OCI-LY1 (cell line): ENCODE measurements at regions not wholly inside any gene's neighbourhood (a gene's known extent, or its start where the extent isn't known, plus 50 kb on each side); places are given as distances from the start of the nearest gene placed in this dataset.

ENCODE experiments used
- H2AFZ ChIP-seq: fragments of 200-600 bp; sonication (generic), shearing (Covaris generic); 2 replicates; pipeline ENCODE4 v1.6.0; 2014; ENCODE audit warnings: antibody characterized with exemption, mild to moderate bottlenecking, low read length
- H3F3A ChIP-seq: fragments of 200-600 bp; sonication (generic), shearing (Covaris generic); 2 replicates; pipeline ENCODE4 v1.6.0; 2014; ENCODE audit warnings: mild to moderate bottlenecking, antibody characterized with exemption, low read length, moderate library complexity; ENCODE audit not compliant: insufficient read depth
- H3K27ac ChIP-seq: fragments of 200-600 bp; sonication (generic); 2 replicates; pipeline ENCODE4 v1.5.1; 2014; ENCODE audit warnings: low read length, mixed run types, mild to moderate bottlenecking, low read depth; ENCODE audit not compliant: poor library complexity, severe bottlenecking
- H3K27me3 ChIP-seq: fragments of 200-600 bp; sonication (generic); 2 replicates; pipeline ENCODE4 v1.6.0; 2014; ENCODE audit warnings: antibody characterized with exemption, mild to moderate bottlenecking, low read length, moderate library complexity; ENCODE audit not compliant: insufficient read depth
- H3K36me3 ChIP-seq: fragments of 200-600 bp; sonication (generic); 2 replicates; pipeline ENCODE4 v1.6.1; 2014; ENCODE audit warnings: mild to moderate bottlenecking, antibody characterized with exemption, low read length, moderate library complexity, mixed read lengths; ENCODE audit not compliant: insufficient read depth
- H3K4me1 ChIP-seq: fragments of 200-600 bp; sonication (generic); 2 replicates; pipeline ENCODE4 v1.5.1; 2014; ENCODE audit warnings: mild to moderate bottlenecking, low read length, moderate library complexity; ENCODE audit not compliant: insufficient read depth, severe bottlenecking
- H3K4me2 ChIP-seq: fragments of 200-600 bp; sonication (generic), shearing (Covaris generic); 2 replicates; pipeline ENCODE4 v1.6.1; 2014; ENCODE audit warnings: low read length
- H3K4me3 ChIP-seq: fragments of 200-600 bp; sonication (generic); 2 replicates; pipeline ENCODE4 v1.5.1; 2014; ENCODE audit warnings: low read length, low read depth, mild to moderate bottlenecking, mixed read lengths; ENCODE audit not compliant: poor library complexity, severe bottlenecking
- H3K79me2 ChIP-seq: fragments of 200-600 bp; shearing (Covaris generic); 2 replicates; pipeline ENCODE4 v1.6.1; 2016; ENCODE audit warnings: mixed run types, low read length, mixed read lengths; ENCODE audit not compliant: insufficient read depth
- H3K9ac ChIP-seq: fragments of 200-600 bp; sonication (generic), shearing (Covaris generic); 2 replicates; pipeline ENCODE4 v1.6.1; 2014; ENCODE audit warnings: mild to moderate bottlenecking, low read length, mixed read lengths
- H3K9me2 ChIP-seq: fragments of 200-600 bp; sonication (generic), shearing (Covaris generic); 2 replicates; pipeline ENCODE4 v1.6.1; 2014; ENCODE audit warnings: low read depth, mild to moderate bottlenecking, low read length, mixed read lengths
- H3K9me3 ChIP-seq: fragments of 200-600 bp; shearing (Covaris generic); 2 replicates; pipeline ENCODE4 v1.6.1; 2014; ENCODE audit warnings: low read length, mixed read lengths
- H4K20me1 ChIP-seq: fragments of 200-600 bp; sonication (generic), shearing (Covaris generic); 2 replicates; pipeline ENCODE4 v1.6.0; 2016; ENCODE audit warnings: mild to moderate bottlenecking, low read length; ENCODE audit not compliant: insufficient read depth
- CTCF ChIP-seq: fragments of 200-600 bp; sonication (generic), shearing (Covaris generic); IDR thresholded peaks from 2 replicates; pipeline ENCODE4 v1.5.1; 2017; ENCODE audit warnings: mild to moderate bottlenecking, antibody characterized with exemption, low read length, moderate library complexity, mixed read lengths
- EZH2 ChIP-seq: fragments of 200-600 bp; sonication (generic), shearing (Covaris generic); IDR thresholded peaks from 2 replicates; pipeline ENCODE4 v1.8.0; 2017; ENCODE audit warnings: borderline replicate concordance, mixed run types, mild to moderate bottlenecking, antibody characterized with exemption, low read length, moderate library complexity, mixed read lengths

GRCh38 chr10:37476285-37476684, 350.9 kb downstream of the ANKRD30A start:
- Histone ChIP-seq H4K20me1 (no peaks in the 10 kb centered on the region), H3K27ac (no peak overlapping the region), H3F3A (no peaks in the 10 kb centered on the region), H3K4me1 (no peaks in the 10 kb centered on the region), H3K4me3 (no peak overlapping the region), H2AFZ (no peak overlapping the region), H3K9me3 (no peaks in the 10 kb centered on the region), H3K27me3 (no peaks in the 10 kb centered on the region), H3K4me2 (no peak overlapping the region), H3K9ac (no peak overlapping the region), H3K9me2 (no peaks in the 10 kb centered on the region), H3K36me3 (no peaks in the 10 kb centered on the region), H3K79me2 (no peaks in the 10 kb centered on the region)
- TF ChIP-seq EZH2 = no peak

GRCh38 chr10:37474645-37475044, 349.2 kb downstream of the ANKRD30A start:
- no peaks in the 10 kb centered on the region for H3K9me3 ChIP-seq
- no peak overlapping the region for H3K9ac ChIP-seq
- H4K20me1 ChIP-seq = no peaks in the 10 kb centered on the region
- H3K4me3 ChIP-seq = no peak overlapping the region
- no peaks in the 10 kb centered on the region for H3K79me2 ChIP-seq
- no peak overlapping the region for H2AFZ ChIP-seq
- no peak overlapping the region for H3K27ac ChIP-seq
- H3K9me2 ChIP-seq = no peaks in the 10 kb centered on the region
- no peaks in the 10 kb centered on the region for H3K36me3 ChIP-seq
- H3K27me3 ChIP-seq = no peaks in the 10 kb centered on the region
- TF ChIP-seq EZH2 = no peak
- no peak for TF ChIP-seq CTCF
- H3K4me1 ChIP-seq = no peaks in the 10 kb centered on the region
- no peaks in the 10 kb centered on the region for H3F3A ChIP-seq
- no peak overlapping the region for H3K4me2 ChIP-seq

GRCh38 chr10:37473906-37474305, 348.5 kb downstream of the ANKRD30A start:
- no peaks in the 10 kb centered on the region for H3K27me3 ChIP-seq
- H3K79me2 ChIP-seq = no peaks in the 10 kb centered on the region
- TF ChIP-seq CTCF = no peak
- TF ChIP-seq EZH2 = no peak
- H3K27ac ChIP-seq = no peak overlapping the region
- H3K36me3 ChIP-seq = no peaks in the 10 kb centered on the region
- H4K20me1 ChIP-seq = no peaks in the 10 kb centered on the region
- H2AFZ ChIP-seq = no peak overlapping the region
- H3F3A ChIP-seq = no peaks in the 10 kb centered on the region
- no peaks in the 10 kb centered on the region for H3K9me3 ChIP-seq
- H3K4me3 ChIP-seq = no peak overlapping the region
- no peak overlapping the region for H3K4me2 ChIP-seq
- H3K4me1 ChIP-seq = no peaks in the 10 kb centered on the region
- no peaks in the 10 kb centered on the region for H3K9me2 ChIP-seq
- no peak overlapping the region for H3K9ac ChIP-seq

- H3F3A ChIP-seq = no peaks in the 10 kb centered on the region
- H3K4me2 ChIP-seq = no peak overlapping the region
- H4K20me1 ChIP-seq = no peaks in the 10 kb centered on the region
- H3K79me2 ChIP-seq = no peaks in the 10 kb centered on the region
- no peaks in the 10 kb centered on the region for H3K4me1 ChIP-seq
- H3K9me2 ChIP-seq = no peaks in the 10 kb centered on the region
- H3K27me3 ChIP-seq = no peaks in the 10 kb centered on the region
- no peak overlapping the region for H3K27ac ChIP-seq
- no peak overlapping the region for H3K9ac ChIP-seq
- TF ChIP-seq CTCF (no peak), EZH2 (no peak)
- H3K36me3 ChIP-seq = no peaks in the 10 kb centered on the region
- H2AFZ ChIP-seq = no peak overlapping the region
- H3K4me3 ChIP-seq = no peak overlapping the region
- H3K9me3 ChIP-seq = no peaks in the 10 kb centered on the region
Observed at GRCh38 chr10:37467246-37467645, 341.8 kb downstream of the ANKRD30A start.
